NCI-H1092 (cell line): ENCODE measurements at regions not wholly inside any gene's neighbourhood (a gene's known extent, or its start where the extent isn't known, plus 50 kb on each side); places are given as distances from the start of the nearest gene placed in this dataset.

Source experiments
- DNase-seq: peaks from one replicate; lab custom pipeline; 2025; lab: John Stamatoyannopoulos, UW

GRCh38 chr2:67516899-67517530 is 119.9 kb downstream of the ETAA1 start:
- DNase-seq: no peak

DNA sequence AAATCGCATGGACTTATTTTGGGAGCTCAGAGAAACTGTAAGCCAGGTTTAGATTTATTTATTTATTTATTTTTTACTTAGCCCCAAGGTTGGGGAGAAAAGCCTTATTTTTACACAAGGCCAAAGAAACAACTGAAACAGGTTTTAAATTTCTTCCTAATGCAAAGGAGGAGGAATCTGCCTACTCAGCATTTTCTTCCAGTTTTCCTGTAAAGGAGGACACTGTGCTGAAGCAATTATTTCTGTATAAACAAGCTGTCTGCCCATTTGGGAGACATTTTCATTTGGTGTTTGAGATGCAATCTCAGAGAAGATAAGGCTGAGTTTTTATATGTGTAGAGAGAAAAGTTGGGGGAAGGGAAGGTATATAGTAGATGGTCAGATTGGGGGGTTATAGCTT is 125.0 kb downstream of the ETAA1 start:
- DNase-seq: no peak

DNA sequence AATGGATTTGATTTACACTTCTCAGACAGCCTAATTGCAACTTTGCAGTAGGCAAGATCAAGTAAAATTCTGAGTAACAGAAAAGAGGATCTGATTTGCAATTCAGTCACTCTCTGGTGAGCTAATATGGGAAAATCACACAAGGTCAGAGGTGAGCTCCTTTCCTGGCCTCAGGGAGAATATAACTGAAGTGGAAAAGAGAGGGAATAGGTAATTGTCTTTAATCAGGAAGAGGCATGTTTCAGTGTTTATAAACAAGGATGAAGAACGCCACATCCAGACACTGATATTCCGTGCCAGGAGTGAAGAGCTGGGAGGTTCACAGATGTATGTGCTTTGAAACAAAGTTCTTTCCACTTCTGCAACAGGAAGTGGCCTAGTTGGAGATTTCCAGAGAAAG is 127.1 kb downstream of the ETAA1 start:
- DNase-seq: no peak

GRCh38 chr2:67524777-67525176 is 127.6 kb downstream of the ETAA1 start:
- no peak for DNase-seq

DNA sequence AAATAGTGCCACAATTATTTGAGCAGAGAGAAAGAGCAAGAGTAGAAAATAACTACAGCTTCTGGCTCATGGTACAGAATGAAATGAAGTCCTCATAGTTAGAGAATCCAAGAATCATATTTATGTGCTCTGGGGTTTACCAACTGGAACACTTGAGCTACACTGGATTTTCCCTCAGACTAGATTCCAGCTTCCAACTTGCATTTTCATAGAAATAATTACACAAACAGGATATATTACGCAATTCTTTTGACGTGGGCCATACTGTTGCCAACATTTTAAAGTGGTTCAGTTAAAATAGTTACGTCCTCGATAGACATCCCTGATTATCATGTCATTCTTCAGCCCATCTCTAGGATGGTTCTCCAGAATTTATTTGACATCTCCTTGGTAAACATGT is 129.2 kb downstream of the ETAA1 start:
- no peak for DNase-seq

DNA sequence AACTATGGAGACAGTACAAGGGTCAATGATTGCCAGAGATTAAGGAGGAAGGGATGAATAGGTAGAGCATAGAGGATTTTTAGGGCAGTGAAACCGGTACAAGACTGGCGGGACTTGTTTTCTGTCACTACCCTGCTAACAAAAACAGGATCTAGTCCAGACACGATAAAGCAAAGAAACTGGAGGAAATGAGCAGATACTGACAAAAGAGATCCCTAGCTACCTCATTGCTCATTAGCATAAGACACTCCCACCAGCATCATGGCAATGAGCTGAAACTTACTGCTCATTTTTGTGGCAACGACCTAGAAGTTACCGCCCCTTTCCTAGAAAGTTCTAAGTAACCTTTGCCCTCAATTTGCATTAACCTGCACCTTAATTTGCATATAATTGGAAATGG is 131.2 kb downstream of the ETAA1 start:
- no peak for DNase-seq

DNA sequence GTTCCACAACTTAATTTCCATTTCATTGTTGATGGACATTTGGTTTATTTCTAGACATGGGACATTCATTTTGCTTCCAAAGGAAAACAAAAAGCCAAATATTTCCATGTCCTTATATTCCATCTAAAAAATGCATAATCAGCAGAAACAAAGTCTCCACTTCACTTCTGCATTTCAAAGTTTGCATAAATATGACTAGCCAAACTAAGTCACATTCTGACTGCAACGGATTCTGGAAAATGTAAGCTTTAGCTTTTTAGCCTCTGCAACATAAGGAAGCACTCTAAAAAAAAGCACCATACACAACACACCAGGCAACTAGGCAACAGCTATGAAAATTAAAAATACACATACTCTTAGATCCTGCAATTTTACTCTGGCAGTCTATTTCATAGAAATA is 135.3 kb downstream of the ETAA1 start:
- DNase-seq: no peak

DNA sequence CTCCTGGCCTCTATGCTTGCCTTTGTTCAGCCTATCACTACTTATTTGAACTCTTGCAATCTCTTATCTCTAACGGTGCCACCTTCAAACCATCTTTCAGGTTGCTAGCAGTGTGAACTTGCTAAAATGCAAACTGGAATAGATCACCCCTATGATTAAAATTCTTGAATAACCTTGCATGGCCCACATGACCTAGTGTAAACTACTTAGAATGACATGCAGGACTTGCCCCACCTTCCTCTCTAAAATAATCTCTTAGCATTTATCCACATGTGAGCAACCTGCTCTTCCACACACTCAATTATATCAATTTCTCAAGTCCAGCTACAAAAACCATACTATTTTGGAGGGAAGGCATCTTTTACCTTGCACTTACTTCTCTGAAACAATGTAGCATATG is 137.6 kb downstream of the ETAA1 start:
- DNase-seq: no peak

- no peak for DNase-seq
Measured at GRCh38 chr2:67540962-67541361, 143.8 kb downstream of the ETAA1 start.

GRCh38 chr2:67544286-67544685 is 147.2 kb downstream of the ETAA1 start:
- no peak for DNase-seq

- no peak for DNase-seq
Measured at GRCh38 chr2:67548317-67549201, 151.4 kb downstream of the ETAA1 start.

GRCh38 chr2:67559156-67559555 is 162.0 kb downstream of the ETAA1 start:
- DNase-seq: no peak

- DNase-seq: no peak
Measured at GRCh38 chr2:67560771-67561456, 163.8 kb downstream of the ETAA1 start.

DNA sequence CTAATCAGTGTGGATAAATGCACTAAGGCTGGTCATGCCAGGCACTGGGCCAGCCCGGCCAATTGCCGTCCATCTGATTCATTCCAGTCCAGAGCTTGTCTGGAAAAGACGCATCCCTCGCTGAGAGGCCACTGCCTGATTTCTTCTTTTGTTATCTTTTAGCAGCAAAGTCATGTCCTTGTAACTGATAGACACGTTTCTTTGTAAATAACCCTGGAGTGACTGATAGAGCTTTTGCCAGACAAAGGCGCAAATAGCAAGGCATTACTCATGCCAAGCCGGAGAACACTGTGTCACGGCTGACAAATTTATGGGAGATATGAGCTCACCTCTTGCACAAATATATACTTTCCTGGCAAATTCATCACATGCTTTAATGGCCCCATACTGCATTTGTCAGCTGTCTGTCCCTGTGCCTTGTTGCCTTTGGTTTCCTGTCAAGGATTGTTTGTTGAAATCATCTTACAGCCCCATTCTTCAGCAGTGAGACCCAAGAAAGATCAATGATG is 164.4 kb downstream of the ETAA1 start:
- no peak for DNase-seq

GRCh38 chr2:67564076-67564475 is 166.9 kb downstream of the ETAA1 start:
- no peak for DNase-seq

GRCh38 chr2:67564626-67565025 is 167.5 kb downstream of the ETAA1 start:
- DNase-seq: no peak

GRCh38 chr2:67565262-67565661 is 168.1 kb downstream of the ETAA1 start:
- no peak for DNase-seq

GRCh38 chr2:67565761-67566160 is 168.6 kb downstream of the ETAA1 start:
- no peak for DNase-seq

DNA sequence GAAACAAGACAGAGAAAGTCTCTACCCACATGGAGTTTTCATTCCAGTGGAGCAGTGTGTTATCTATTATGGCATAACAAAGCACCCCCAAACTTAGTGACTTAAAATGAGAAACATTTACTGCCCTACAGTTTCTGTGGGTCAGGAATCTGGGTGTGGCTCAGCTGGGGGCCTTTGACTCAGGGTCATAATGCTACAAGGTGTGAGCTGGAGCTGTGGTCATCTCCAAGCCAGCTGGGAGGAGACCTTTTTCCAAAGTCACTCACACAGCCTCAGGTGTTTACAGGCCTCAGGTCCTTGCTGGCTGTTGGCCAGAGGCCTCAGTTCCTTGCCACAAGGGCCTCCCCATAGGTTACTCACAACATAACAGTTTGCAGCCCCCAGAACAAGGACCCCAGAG is 169.2 kb downstream of the ETAA1 start:
- DNase-seq: no peak

DNA sequence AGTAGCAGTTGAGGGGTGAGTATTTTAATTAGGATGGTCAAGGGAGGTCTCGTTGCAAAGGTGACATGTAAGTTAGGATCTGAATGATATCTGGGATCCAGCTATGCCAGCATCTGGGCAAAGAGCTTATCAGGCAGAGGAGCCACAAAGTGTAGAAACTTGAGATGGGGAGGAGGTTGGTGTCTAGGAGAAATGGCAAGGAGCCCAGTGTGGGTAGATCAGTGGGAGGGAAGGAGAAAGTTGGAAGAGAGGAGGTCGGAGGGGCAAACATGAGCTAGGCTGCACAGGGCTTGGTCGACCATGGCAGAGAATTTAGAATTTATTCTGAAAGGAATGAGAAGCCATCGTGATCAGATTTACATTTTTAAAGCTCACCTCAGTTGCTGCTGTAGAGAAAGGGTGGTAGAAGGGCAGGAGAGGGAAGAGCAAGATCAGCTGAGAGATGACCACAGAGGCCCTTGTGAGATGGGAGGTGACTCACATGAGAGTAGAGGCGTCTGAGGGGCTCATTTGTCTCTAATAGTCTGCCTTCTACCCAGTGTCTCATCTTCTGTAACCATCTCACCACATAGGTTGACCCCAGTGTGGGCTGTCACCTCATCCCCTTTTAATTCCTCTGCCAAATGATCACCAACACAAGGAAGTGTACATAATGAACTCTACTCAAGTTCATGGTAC is 170.0 kb downstream of the ETAA1 start:
- DNase-seq: no peak

DNA sequence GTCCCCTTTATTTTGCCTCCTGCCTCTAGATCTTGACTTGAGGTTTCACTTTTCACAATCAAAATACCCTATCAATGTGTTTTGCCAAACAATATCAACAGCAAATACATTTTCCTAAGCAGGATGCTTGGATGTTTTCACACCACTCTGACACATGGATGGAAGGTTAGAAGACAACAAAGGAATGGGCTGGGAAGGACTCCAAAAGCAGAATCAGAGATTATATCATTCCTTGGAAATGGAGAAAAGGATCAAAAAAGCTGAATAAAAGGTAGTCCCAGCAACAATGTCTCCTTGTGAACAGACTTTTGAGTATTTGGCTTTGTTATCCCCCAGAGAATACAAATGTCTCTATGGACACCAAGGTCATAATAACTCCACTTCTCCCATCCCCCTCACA is 170.8 kb downstream of the ETAA1 start:
- DNase-seq: no peak

- no peak for DNase-seq
Measured at GRCh38 chr2:67570611-67571010, 173.5 kb downstream of the ETAA1 start.
